Peyer's patch (tissue), 4 donors: ENCODE measurements at regions not wholly inside any gene's neighbourhood (a gene's known extent, or its start where the extent isn't known, plus 50 kb on each side); places are given as distances from the start of the nearest gene placed in this dataset.

ENCODE experiments used
- DNase-seq, 3 donors: peaks; one replicate each; pipeline ENCODE4 v3.0.0-alpha.2; 2017 to 2019
- H3K27ac ChIP-seq, 4 donors: fragments of 200-600 bp; sonication (generic); one replicate each; pipeline ENCODE4 v1.5.1; 2016 to 2019
- H3K27me3 ChIP-seq, 2 donors: fragments of 200-600 bp; sonication (generic); one replicate each; pipeline ENCODE4 v1.5.1; 2019
- H3K36me3 ChIP-seq, 3 donors: fragments of 200-600 bp; sonication (generic); one replicate each; pipeline ENCODE4 v1.5.1; 2016 to 2019
- H3K4me1 ChIP-seq, 4 donors: fragments of 200-600 bp; sonication (generic); one replicate each; pipeline ENCODE4 v1.5.1; 2016 to 2019
- H3K4me3 ChIP-seq, 4 donors: fragments of 200-600 bp; sonication (generic); 1 replicate in 3 of 4; 2 replicates in 1 of 4; pipeline ENCODE4 v1.5.1; 2016 to 2019; ENCODE audit warnings: mild to moderate bottlenecking in 1 of 4
- H3K9me3 ChIP-seq, 4 donors: fragments of 200-600 bp; sonication (generic); one replicate each; pipeline ENCODE4 v1.5.1; 2016 to 2019; ENCODE audit warnings: mild to moderate bottlenecking in 1 of 4
- POLR2A ChIP-seq, 2 donors: fragments of 450-650 bp; IDR thresholded peaks; one replicate each; pipeline ENCODE4 v1.5.1; 2017; ENCODE audit warnings: antibody characterized with exemption in 2 of 2, mild to moderate bottlenecking in 2 of 2, moderate library complexity in 2 of 2
- TF ChIP-seq, protein P1 (sequence below), 6 experiments: fragments of 450-650 bp in 4 of 6; fragments of 200-600 bp in 2 of 6; sonication (generic) in 1 of 6; IDR thresholded peaks; one replicate each; pipeline ENCODE4 v1.5.1; 2017 to 2019; ENCODE audit warnings: antibody characterized with exemption in 6 of 6, mild to moderate bottlenecking in 3 of 6, moderate library complexity in 1 of 6

DNA sequence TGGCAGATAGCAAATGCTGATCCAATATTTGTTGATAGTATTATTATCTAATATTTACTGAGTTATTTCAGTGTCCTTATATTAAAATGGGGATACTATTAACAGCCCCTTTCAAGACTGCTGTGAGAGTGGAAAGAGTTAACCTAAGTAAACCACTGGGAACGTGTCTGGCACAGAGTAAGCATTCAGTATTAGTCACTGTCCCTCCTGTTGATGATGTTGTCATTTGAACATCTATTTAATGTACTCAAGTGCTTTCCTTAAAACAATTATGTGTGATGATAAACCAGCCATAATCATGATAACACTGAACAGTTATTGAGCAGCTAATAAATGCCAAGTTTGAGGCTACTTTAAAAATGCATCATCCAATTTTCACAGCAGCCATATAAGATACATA, 135.7 kb upstream of the XYLT1 start:
- Histone ChIP-seq H3K36me3 (no peaks in the 10 kb centered on the region), H3K27ac (no peak overlapping the region), H3K4me1 (no peaks in the 10 kb centered on the region), H3K9me3 (no peaks in the 10 kb centered on the region), H3K27me3 (no peaks in the 10 kb centered on the region), H3K4me3 (no peak overlapping the region)
- no peak for TF ChIP-seq POLR2A (IDR thresholded peaks at IDR 0.05)
- TF ChIP-seq, protein P1, sequence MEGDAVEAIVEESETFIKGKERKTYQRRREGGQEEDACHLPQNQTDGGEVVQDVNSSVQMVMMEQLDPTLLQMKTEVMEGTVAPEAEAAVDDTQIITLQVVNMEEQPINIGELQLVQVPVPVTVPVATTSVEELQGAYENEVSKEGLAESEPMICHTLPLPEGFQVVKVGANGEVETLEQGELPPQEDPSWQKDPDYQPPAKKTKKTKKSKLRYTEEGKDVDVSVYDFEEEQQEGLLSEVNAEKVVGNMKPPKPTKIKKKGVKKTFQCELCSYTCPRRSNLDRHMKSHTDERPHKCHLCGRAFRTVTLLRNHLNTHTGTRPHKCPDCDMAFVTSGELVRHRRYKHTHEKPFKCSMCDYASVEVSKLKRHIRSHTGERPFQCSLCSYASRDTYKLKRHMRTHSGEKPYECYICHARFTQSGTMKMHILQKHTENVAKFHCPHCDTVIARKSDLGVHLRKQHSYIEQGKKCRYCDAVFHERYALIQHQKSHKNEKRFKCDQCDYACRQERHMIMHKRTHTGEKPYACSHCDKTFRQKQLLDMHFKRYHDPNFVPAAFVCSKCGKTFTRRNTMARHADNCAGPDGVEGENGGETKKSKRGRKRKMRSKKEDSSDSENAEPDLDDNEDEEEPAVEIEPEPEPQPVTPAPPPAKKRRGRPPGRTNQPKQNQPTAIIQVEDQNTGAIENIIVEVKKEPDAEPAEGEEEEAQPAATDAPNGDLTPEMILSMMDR (IDR thresholded peaks at IDR 0.05) = no peak
- DNase-seq = no peak

DNA sequence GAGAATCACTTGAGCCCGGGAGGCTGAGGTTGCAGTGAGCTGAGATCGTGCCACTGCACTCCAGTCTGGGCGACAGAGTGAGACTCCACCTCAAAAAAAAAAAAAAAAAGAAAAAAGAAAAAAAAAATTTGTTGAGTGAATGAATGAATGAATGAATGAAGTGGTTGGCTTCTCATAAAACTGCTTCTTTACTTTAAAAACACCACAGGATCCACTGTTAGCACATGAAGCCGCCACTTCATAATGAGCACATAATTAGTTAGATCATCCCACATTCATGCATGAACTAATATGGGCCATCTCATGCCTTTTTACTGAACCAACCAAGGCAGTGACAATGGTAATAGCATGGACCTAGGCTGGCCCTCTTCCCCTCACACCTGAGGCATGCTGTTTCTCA, 135.0 kb upstream of the XYLT1 start:
- Histone ChIP-seq H3K27ac (no peak overlapping the region), H3K27me3 (no peaks in the 10 kb centered on the region), H3K9me3 (no peaks in the 10 kb centered on the region), H3K4me1 (no peaks in the 10 kb centered on the region), H3K36me3 (no peaks in the 10 kb centered on the region), H3K4me3 (no peak overlapping the region)
- TF ChIP-seq, protein P1 (IDR thresholded peaks at IDR 0.05) = no peak
- no peak for TF ChIP-seq POLR2A (IDR thresholded peaks at IDR 0.05)
- DNase-seq = no peak

DNA sequence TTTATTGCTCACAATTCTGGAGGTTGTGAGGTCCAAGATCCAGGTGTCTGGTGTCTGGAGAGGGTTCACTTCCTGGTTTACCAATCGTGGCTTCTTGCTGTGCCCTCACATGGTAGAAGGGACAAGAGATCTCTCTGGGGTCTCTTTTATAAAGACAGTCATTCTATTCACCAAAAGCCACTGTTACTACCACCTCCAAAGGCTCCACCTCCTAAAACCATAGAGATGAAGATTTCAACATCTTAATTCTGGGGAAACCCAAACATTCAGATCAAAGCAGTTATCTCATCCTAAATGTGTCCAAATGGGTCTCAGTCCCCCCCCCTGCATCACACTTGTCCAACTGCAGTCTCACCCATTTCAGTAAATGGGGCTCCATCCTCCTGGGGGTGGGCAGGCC, 132.9 kb upstream of the XYLT1 start:
- Histone ChIP-seq H3K27me3 (no peaks in the 10 kb centered on the region), H3K36me3 (no peaks in the 10 kb centered on the region), H3K4me3 (no peak overlapping the region), H3K27ac (no peak overlapping the region), H3K4me1 (no peaks in the 10 kb centered on the region), H3K9me3 (no peaks in the 10 kb centered on the region)
- DNase-seq = no peak
- TF ChIP-seq, protein P1 (IDR thresholded peaks at IDR 0.05) = no peak
- no peak for TF ChIP-seq POLR2A (IDR thresholded peaks at IDR 0.05)

DNA sequence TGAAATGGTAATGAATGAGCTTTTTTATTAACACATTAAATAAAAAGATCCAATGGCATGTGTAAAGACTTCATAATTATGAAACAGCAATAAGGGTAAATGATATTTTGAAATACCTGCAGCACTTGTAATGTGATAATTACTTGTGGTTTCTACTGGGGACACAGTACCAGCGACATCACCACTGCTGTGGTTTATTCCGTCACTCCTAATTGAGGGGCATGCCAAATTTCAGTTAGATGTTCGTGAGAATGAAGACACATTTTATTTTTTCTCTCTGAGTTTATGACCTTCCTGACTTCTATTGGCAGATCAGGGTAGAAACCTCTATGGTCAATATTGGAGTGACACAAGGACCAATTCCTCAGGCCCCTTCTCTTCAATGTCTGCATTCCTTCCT, 131.9 kb upstream of the XYLT1 start:
- H3K4me1 ChIP-seq = no peaks in the 10 kb centered on the region
- H3K9me3 ChIP-seq = no peaks in the 10 kb centered on the region
- DNase-seq = no peak
- H3K36me3 ChIP-seq = no peaks in the 10 kb centered on the region
- H3K4me3 ChIP-seq = no peak overlapping the region
- H3K27me3 ChIP-seq = no peaks in the 10 kb centered on the region
- TF ChIP-seq, protein P1 (IDR thresholded peaks at IDR 0.05) = no peak
- TF ChIP-seq POLR2A (IDR thresholded peaks at IDR 0.05) = no peak
- H3K27ac ChIP-seq = no peak overlapping the region

DNA sequence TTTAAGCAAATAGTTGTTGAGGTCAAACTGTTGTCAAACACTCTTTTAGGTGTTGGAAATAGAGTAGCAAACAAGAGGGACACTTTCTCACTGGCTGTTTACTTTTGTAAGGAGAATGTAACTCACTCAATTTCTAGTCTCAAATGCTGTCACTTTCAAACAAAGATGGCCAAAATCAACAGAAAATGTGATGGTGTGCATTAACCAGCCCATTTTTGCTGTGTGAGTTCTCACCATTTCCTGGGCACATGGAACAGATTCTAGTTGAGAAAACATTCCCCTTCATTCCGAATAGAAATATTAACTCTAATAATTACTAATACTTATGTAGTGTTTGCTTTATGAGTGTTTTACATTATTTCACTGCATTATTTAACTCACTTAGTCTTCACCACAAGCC, 128.2 kb upstream of the XYLT1 start:
- no peaks in the 10 kb centered on the region for H3K4me1 ChIP-seq
- no peaks in the 10 kb centered on the region for H3K9me3 ChIP-seq
- no peak overlapping the region for H3K4me3 ChIP-seq
- H3K36me3 ChIP-seq = no peaks in the 10 kb centered on the region
- TF ChIP-seq, protein P1 (IDR thresholded peaks at IDR 0.05) = no peak
- H3K27me3 ChIP-seq = no peaks in the 10 kb centered on the region
- H3K27ac ChIP-seq = no peak overlapping the region
- DNase-seq = no peak

DNA sequence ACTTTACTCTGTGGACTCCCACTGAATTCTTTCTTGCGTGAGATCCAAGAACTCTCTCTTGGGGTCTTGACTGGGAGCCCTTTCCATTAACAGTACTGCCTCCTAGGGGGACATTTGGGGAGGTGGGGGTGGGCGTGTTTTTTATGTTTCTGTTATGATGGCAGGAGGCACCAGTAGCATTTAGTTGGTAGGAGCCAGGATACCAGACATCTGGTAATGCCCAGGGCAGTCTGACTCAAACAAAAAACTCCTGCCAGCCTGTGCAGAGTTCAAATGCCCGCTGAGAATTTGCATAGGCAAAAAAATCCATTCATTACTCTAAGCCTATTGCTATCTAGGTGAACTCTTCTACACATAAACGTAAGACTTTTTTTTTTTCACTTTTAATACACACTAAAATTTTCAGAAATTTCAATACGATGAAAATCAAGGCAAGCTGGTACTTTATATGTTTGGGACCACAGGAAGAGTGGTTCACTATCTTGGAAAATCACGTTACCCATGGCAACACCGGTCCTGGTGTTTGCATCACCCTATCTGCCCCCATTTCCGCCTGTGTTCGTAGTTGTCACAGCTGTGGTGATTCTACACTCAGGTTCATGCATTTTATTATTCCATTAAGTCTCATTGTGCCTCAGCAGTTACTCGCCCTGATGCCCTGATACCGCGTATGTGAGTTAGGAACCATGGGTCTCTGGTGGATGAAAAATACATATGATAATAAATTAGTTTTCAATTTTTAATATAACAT, 121.1 kb upstream of the XYLT1 start:
- Histone ChIP-seq H3K27ac (no peak overlapping the region), H3K27me3 (no peaks in the 10 kb centered on the region), H3K9me3 (no peaks in the 10 kb centered on the region), H3K36me3 (no peaks in the 10 kb centered on the region), H3K4me3 (no peak overlapping the region), H3K4me1 (no peaks in the 10 kb centered on the region)
- no peak for DNase-seq
- TF ChIP-seq, protein P1 (IDR thresholded peaks at IDR 0.05) = no peak
- TF ChIP-seq POLR2A (IDR thresholded peaks at IDR 0.05) = no peak
